HG02678 (cell line): ENCODE measurements at regions not wholly inside any gene's neighbourhood (a gene's known extent, or its start where the extent isn't known, plus 50 kb on each side); places are given as distances from the start of the nearest gene placed in this dataset.

Source experiments
- ATAC-seq: cut with Tn5 transposase; IDR thresholded peaks from one replicate; pipeline ENCODE4 v1.9.1; 2021; ENCODE audit warnings: mild to moderate bottlenecking, moderate library complexity; ENCODE audit not compliant: unreplicated experiment

DNA sequence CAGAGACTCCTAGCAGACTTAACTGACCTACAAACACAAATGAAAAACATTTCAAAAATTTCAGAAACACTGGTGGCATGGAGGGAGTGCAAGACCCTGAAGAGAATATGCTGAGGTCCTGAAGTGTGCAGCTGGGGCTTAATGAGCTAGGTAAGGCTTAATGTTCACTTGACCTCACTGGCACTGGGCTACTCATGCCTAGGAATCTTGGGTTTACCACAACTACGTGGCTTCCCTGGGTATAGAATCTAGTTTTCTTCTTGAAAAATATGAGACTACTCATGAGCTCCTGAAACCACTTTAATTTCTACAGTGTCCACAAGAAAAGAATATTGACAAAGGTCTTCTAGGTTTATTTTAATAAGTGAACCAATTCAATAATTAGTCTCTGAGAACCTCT lies 139.8 kb downstream of the HNMT start:
- ATAC-seq: no peak

DNA sequence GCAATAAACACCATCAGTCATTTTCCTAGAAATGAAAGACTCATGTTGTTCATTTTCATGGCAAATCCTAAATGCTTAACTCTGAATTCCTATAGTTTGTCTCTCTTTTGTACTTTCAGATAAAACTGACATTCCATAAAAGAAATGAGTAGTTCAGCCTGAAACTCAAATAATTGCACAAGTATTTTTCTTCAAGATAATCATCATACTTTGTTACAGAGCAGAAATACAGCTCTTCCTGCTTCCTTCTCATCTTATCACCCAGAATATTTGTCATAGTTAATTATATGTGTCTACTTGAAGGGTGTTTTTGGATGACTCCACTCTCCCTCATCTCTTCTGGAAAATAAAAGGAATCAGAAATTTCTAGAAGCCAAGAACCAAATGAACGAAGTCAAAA lies 141.1 kb downstream of the HNMT start:
- ATAC-seq: no peak

DNA sequence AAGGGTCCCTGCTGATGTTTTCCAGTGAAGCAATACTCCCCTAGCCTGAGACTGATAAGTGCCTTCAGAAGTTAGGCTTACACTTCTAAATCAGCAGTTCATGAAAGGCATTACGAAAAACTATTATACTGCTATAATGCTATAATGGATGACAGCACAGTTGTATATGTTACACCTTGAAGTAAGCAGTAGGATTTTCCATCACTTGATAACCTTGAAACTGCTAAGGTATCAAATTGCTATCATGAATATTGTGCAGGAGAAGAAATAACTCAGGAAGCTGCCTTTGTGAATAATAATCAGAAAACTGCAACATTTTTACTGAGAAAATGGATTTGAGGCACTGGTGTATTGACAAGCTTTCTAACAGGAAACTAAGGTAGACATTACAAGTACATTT lies 142.3 kb downstream of the HNMT start:
- no peak for ATAC-seq

DNA sequence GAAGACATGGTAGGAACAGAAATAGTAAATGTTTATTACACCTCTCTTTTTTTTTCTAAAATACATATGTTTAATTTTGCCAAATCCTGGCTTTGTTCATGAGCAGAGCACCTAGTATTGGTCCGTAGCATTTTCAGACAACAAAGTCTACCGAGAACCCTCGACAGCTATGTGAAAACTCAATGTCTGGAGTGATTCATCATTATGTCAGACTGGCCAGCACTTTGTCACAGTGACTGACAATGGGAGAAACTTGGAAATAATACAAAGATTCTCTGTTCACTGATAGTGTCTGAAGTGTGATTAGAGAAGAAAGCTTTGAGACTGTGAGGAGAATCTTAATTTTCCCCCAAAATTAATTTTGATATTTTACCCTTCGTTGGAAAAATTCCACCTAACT lies 143.0 kb downstream of the HNMT start:
- ATAC-seq: no peak

DNA sequence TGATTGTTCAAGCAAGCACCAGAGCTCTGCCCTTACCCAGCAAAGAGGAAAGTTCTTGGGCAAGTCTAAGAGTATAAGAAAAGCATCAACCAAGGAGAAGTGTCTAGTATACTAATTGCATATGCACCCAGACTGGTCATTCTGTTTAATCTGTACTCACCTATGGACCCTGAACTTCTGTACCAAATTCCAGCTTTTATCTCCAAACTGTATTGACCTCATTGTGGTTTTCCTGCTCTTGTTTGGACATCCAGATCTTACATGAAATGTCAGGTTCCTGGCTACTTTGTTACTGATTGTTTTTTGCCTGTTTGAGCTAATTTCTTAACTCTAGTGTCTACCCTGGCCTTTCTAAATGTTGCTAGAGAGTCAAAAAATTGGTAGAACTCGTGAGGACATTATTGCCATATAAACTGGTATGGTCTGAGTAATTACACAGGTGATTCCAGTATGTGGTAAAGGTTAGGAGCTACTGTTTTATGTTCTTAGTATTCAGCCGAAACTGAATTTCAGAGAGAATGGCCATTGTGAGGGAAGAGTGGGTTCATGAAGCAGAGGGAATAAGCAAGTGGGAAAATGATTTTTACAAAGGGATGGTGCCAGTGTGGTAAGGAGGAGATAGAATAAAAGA lies 146.3 kb downstream of the HNMT start:
- no peak for ATAC-seq

DNA sequence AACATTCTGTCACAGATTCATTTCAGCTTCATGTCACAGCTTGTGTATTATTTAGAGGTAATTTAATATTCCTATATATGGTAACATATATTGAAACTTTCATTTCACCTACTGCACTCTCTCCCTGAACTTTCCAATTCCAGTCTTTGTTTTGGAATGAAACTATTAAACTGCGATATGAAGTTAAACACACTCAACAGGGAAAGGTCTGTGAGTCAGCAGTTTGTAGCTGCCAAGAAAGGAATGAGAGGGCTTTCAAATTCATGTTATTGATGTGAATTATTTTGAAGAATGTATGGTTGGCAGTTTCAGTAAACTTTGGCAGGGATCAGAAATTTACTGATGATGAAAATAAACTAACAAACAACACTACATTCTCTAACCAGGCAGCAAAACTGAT lies 148.3 kb downstream of the HNMT start:
- no peak for ATAC-seq

DNA sequence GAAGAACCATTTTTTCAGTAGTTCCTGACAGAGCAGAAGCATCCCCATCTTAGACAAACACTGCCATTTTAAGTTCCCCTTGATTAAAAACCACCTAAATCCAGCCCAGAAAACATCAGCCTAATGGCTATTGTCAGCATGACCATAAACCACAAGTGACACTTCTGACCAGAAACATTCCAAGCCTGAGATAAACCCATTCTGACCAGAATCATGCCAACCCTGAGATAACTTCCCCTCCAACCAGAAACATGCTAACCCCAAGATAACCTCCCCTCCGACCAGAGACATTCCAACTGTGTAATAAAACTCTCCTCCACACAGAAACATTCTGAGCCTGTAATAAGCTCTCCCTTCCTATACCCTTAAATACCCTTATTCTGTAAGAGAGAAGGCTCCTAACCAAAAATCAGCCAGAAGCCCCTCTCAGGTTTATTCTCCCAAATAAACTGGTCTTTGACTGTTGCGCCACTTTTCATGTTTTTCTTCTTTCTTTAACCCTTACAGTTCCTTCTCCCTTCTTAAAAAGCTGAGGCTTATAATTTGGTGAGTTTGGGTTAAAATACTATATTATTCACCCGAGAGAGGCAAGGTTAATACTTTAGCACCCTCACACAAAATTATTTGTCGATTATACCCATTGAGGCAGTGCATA lies 149.7 kb downstream of the HNMT start:
- no peak for ATAC-seq

DNA sequence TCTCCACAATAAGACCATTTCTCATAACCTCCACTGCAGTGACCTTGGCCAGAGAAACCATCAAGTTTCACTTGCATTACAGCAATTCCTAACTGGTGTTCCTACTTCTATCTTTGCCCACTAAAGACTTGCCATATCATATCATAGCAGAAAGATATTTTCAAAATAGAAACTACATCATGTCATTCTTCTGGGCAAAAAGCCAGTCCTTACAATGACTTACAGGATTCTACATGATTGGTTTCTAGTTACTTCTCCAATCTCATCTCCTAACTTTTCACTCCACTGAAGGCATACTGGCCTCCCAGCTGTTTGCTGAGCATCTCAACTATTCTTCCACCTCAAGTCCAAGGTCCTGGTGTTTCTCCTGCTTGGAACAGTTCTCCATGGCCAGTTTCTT lies 151.4 kb downstream of the HNMT start:
- no peak for ATAC-seq

DNA sequence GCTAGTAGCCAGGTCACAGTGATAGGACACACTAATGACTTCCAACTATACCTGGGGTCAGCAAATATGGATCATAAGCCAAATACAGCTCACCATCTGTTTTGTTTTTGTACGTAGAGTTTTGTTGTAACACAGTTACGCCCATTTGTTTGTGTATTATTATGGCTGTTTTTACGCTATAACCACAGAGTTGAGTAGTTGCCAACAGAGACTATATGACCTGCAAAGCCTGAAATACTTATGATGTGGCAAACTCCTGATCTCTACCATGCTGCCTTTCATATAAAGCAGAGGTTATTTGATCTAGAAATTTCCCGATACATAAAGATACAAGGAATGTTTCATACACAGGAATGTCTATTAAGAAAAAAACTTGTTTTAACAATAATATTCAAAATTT lies 152.2 kb downstream of the HNMT start:
- no peak for ATAC-seq

DNA sequence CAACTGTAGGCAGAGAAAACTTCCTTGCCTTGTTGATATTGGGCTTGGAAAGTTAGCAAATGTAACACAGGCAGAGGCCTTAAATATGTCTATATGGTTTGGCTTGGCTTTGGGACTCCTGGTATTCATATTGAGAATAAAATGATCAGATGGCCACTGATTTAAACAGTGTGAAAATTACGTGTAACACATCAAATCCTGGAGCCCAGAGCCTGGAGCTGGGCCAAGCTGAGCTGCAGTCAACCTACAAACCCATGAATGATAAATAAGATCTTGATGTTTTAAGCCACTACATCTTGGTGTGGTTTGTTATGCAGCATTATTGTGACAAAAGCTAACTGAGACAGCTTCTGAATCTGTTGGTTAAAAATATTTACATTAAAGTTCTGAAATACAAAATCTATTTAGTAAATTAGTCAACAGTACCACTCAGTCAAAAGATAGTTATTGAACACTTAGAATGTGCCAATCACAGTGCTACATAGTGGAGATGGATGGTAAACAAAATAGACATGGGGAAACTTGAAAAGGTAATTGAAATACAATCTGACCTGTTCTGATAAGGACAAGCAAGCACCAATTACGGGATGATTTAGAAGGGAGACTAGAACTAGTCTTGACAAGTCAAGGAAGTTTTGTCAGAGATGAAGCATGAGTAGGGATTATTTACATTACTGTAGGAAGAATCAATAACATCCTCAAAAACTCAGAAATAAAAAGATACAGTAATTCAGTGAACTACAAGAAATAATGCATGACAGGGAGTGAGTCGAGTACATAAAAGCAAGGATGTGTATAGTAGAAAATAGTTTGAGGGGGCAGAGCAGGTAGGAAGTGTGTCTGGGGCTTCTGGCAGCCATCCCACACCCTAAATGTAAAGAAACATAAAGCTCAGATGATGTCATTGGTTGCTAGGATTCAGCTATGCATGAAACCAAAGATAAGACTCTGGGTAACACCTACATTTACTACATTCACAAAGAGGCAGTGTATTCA lies 157.7 kb downstream of the HNMT start:
- no peak for ATAC-seq

DNA sequence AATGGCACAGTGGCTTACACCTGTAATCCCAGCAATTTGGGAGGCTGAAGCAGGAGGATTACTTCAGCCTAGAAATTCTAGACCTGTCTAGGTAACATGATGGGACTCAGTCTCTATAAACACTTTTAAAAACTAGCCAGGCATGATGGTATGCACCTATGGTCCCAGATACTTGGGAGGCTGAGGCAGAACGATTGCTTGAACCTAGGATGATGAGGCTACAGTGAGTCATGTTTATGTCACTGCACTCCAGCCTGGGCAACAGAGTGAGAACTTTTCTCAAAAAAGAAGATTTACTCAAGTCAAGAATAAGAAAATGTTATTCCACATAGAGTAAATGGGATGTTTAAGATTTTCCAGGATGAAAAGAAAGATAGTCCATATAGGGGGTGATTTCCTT lies 158.6 kb downstream of the HNMT start:
- no peak for ATAC-seq

DNA sequence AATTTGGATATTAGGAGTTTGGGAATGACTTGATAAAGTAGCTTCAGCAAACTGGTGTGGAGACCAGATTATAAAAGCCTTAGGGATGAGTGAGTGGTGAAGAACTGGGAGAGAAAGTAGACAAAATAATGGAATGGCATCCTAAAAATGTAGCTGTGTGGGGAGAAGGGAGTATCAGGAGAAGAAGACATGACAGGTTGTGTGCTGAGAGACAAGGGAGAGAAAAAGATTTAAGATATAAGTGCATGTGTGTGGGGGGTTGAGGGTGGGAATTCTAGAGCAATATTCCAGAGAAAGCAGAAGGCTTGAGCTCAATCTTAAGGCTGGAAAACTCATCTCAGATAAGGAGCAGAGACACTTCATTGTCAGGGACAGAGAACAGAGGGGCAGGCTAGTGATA lies 159.5 kb downstream of the HNMT start:
- no peak for ATAC-seq

DNA sequence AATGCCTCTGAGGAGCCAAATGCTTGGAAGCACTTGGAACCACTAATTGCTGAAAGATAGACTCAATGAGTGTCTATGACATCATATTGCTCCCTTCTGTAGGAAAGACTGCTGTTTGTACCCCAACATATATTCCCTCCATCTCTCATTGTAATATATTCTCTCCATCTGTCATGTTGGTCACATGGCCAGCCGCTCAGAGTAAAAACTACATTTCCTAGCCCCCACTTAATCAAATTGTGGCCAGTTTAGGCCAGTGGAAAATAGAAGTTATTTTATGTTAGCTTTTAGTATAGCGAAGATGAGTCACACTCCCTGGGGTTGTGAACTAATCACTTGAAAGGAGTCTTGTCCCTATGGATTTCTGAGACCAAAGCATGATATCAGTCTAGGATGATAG lies 160.2 kb downstream of the HNMT start:
- no peak for ATAC-seq

DNA sequence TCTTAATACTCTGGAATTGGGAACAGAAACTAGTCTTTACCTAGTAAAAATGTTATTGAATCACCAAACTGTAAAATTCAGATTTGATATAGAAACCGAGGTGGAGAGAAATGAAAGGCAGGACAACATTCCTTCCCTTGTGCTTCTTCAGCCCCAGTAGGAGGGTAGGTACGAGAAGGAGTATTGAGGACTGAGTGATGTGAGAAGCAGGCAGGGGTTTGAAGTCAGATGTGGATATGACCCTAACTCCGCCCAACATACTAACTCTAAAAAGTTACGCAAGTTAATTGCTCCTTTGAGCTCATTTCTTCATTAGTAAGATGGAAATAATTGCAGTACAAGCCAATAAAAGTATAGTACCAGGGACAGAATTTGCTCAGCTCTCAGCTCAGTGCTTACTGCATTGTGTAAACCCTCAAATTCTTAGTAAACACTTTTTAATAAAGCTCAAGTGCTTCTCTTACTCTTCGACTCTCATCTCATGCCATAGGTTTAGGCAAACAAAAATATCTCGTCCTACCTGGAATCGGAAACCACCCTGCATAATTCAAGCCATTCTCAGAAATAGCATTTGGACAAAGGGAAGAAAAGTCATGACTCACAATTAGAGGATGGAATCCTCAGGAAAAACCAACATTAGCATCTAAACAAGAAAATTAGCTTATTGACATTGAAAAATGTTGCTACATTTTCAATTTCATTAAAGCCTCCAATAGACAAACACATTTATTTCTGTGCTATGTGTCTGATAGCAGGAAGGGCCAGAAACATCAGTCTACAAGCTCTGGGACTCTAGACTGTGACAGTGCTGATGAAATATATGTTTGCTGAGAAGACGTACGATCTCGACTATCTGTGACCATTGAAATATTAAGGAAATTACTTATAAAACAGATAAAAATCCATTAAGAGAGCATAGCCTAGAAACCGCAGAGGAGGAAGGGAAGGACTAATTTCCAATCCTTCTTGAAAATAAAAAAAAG lies 161.3 kb downstream of the HNMT start:
- ATAC-seq: no peak

DNA sequence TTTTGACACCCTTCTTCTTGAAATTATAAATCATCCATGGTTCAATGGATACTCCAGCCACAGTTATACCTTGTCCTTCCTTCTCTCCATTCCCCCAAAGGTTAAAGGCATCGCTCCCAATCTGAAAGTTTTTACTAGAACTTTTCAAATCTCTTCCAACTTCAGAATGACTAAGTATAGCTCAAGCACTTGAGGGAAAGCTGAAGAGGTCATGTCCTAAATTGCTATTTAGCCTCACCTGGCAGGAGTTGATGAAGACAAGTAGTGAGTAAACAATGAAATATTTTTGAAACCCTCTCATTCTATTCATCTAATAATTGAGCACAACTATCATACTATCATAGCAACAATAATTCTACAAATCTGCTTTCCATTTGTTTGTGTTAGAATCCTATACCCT lies 167.8 kb downstream of the HNMT start:
- no peak for ATAC-seq

DNA sequence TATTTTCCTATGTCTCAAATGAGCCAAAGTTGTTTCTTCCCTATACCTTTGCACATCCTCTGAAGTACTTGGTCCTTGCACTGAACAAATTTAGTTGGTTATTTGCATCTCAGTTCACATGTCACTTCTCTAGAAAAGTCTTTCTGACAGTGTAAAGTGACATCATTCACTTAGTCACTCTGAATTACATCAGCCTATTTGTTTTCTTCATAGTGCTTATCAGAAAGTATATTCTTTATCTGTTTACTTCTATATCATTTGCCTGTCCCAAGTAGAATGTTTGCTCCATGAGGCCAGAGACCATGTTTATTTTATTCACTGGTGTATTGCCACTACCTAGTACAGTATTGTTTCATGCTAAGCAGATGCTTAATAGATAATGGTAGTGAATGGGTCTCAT lies 173.7 kb downstream of the HNMT start:
- no peak for ATAC-seq

DNA sequence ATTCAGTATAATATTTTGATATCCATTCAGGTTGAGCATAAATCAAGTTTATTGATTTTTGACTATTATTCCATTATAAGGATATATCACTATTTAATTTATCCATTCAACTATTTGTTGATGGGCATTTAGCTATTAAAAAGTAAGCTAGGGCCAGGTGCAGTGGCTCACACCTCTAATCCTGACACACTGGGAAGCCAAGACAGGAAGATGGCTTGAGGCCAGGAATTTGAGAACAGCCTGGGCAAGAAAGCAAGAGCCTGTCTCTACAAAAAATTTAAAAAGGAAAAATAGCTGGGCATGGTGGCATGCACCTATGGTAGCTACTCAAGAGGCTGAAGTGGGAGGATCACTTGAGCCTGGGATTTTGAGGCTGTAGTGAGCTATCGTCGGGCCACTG lies 183.5 kb downstream of the HNMT start:
- no peak for ATAC-seq

DNA sequence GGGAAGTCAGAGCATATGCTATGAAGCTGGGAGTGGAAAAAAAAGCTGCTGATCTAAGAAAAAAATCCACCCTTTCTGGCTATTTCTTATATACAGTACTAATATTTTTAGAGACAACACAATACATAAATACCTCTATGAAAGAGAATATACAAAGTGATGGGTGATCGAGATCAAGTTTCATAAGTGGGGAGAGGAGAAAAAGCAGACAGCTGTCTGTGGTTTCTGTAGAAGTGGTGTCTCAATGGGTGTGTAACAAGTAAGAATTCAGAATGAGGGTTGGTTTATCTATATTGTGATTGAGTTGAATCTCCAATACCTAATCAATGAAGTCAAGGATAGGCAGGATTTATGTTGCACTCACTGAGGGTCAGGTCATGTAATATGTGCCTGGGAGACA lies 191.0 kb downstream of the HNMT start:
- no peak for ATAC-seq

DNA sequence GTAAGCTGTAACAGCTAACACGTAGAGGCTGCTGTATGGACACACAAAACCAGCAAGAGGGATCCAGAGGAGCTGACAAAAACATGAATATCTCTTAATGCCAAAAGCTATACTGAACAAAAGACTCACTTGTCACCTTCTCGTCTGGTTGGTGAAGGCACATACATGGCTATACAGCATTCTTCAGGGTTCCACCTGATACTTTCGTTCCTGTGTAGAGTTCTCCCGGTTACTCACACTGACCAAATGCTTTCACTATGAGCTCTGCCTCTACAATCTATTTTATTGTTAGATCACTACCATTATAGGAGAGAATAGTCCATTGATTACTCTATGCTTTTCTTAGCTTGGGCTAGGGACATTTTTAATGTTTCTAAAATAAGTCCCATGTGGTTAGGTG lies 193.1 kb downstream of the HNMT start:
- ATAC-seq: no peak

DNA sequence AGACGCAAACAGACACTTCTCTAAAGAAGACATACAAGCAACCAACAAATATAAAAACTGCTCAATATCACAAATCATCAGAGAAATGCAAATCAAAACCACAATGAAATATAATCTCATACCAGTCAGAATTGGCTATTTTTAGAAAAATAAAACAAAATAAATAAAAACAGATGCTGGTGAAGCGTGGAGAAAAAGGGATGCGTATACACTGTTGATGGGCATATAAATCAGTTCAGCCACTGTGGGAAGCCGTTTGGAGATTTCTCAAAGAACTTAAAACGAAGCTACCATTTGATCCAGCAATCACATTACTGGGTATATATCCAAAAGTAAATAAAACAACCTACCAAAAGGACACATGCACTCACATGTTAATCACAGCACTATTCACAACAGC lies 206.2 kb downstream of the HNMT start:
- ATAC-seq: no peak

DNA sequence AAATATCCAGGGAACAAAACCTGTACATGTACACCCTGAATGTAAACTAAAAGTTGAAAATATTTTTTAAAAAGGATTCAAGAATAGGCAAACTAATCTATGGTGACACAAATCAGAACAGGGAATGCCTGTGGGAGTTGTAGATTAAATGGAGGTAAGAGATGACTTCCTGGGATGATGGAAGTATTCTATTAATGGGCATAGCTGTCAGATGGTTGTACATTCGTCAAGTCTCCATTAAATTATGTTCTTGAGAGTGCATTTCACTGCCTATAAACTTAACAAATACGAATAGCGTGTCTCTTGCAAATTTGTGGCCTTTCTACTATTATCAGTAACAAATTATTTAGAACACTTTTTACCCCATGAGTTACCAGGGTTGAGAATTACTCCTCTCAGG lies 207.0 kb downstream of the HNMT start:
- ATAC-seq: no peak
